22Rv1 (cell line): ENCODE measurements at regions not wholly inside any gene's neighbourhood (a gene's known extent, or its start where the extent isn't known, plus 50 kb on each side); places are given as distances from the start of the nearest gene placed in this dataset.

Experiments
- CTCF ChIP-seq: fragments of 450-650 bp; IDR thresholded peaks from 2 replicates; pipeline ENCODE4 v1.5.1; 2017; ENCODE audit warnings: mild to moderate bottlenecking
- ZFX ChIP-seq: fragments of 450-650 bp; IDR thresholded peaks from 2 replicates; pipeline ENCODE4 v1.6.1; 2017; ENCODE audit warnings: antibody characterized with exemption, borderline replicate concordance

DNA sequence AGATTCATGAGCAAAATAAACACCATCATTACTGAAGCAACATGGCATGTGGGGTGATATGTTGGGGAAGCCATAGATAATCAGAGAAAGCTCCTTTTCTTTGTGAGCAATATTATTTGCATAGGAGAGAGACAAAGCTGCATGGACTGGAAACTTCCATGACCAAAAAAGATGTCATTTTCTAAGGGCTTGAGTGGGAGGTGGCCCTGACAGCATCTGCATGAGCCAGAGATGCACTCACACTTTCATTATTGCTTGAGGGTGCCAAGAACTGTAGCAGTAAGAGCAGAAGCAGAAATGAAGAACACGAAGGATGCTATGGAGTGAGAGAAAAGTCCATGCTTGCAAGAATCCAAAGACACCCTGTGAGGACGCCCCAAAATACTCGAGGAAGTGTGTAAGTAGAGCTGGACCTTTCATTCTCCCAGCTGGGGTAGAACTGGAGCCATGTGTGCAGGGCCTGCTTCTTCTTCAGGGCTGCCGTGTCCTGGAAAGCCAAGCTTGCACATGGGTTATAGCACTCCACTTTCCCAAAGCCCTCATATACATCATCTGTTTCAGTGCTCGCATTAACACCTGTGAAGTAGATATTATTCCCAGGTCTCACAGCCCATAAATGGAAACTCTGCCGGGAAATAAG lies 851.2 kb downstream of the DHX35 start:
- TF ChIP-seq CTCF (no peak), ZFX (no peak)
